ENCODE measurements at regions not wholly inside any gene's neighbourhood (a gene's known extent, or its start where the extent isn't known, plus 50 kb on each side); places are given as distances from the start of the nearest gene placed in this dataset.

DNA sequence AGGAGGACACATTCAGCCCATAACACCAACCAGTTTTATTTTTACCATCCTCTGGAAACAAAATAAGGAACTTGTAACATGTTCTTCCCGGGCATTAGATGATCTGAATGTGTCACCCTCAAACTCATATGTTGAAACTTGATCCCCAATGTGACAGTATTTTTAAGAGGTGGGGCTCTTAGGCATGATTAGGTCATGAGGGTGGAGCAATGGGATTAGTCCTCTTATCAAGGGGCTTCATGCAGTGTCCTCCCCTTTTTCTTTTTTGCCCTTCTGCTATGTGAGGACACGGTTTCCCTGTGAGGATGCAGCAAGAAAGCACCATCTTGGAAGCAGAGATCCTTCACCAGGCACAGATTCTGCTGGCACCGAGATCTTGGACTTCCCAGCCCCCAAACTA lies 401.5 kb upstream of the TRIB2 start:
- Histone ChIP-seq H3K4me1 (replicated peaks in 1 of 2) (peaks cover 0 to 21% of the 10 kb centered on the region in 2 donors), H3K4me3 (no peak overlapping the region), H3K27ac (no peak overlapping the region), H3K36me3 (replicated peaks in 1 of 2) (no peaks in the 10 kb centered on the region), H3K27me3 (no peaks in the 10 kb centered on the region), H3K9me3 (replicated peaks in 1 of 3) (no peaks in the 10 kb centered on the region)
- intact Hi-C loops (cut with DNase I): no loop called here
- no peak for TF ChIP-seq POLR2A (IDR thresholded peaks at IDR 0.05)
- TF ChIP-seq, protein P1, sequence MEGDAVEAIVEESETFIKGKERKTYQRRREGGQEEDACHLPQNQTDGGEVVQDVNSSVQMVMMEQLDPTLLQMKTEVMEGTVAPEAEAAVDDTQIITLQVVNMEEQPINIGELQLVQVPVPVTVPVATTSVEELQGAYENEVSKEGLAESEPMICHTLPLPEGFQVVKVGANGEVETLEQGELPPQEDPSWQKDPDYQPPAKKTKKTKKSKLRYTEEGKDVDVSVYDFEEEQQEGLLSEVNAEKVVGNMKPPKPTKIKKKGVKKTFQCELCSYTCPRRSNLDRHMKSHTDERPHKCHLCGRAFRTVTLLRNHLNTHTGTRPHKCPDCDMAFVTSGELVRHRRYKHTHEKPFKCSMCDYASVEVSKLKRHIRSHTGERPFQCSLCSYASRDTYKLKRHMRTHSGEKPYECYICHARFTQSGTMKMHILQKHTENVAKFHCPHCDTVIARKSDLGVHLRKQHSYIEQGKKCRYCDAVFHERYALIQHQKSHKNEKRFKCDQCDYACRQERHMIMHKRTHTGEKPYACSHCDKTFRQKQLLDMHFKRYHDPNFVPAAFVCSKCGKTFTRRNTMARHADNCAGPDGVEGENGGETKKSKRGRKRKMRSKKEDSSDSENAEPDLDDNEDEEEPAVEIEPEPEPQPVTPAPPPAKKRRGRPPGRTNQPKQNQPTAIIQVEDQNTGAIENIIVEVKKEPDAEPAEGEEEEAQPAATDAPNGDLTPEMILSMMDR (IDR thresholded peaks at IDR 0.05): no peak
- DNase-seq: no peak
- 86 to 95% (median 89%) methylated on average over 3 of the region's 3 CpGs for WGBS, 4 donors

DNA sequence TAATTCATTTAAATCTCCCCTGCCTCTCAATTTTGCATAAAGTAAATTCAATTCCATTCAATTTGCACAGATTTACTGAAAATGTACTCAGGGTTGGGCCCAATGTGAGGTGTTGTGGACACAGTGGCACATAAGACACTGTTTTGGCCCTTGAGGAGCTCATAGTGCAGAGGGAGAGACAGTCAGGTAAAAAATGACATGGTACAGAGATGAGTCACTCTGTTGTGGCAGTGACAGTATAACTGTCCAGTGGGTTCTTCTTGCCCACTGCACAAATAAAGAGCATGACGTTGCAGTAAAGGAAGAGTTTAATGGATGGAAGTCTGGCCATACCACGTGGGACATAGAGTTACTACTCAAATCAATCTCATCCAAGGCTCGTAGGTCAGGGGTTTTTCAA lies 400.3 kb upstream of the TRIB2 start:
- Histone ChIP-seq H3K36me3 (replicated peaks in 1 of 2) (no peaks in the 10 kb centered on the region), H3K4me3 (no peak overlapping the region), H3K9me3 (replicated peaks in 1 of 3) (no peaks in the 10 kb centered on the region), H3K27ac (no peak overlapping the region), H3K27me3 (no peaks in the 10 kb centered on the region), H3K4me1 (replicated peaks in 1 of 2) (peaks cover 0 to 31% of the 10 kb centered on the region in 2 donors)
- no peak for DNase-seq
- 90 to 94% (median 92%) methylated on average over 3 of the region's 3 CpGs for WGBS, 4 donors
- TF ChIP-seq POLR2A (IDR thresholded peaks at IDR 0.05): no peak
- TF ChIP-seq, protein P1 (IDR thresholded peaks at IDR 0.05): no peak
- intact Hi-C loops (cut with DNase I): no loop called here

DNA sequence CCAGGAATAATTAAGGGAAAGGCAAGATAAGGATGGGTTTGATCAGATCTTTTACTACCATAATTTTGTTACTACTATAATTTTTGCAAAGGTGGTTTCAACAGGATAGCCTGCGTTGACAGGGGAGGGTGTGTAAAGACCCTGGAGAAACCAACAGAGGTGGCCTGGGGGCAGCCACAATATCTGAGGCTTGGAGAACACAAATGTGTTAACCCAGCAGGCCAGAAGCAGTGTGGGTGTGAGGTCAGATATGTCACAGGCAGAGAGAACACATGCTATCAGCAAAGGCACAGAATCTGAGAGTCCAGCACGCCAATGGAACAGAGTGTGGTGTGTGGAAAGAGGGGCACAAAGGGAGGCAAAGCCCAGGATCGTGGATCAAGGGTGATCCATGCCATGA lies 399.4 kb upstream of the TRIB2 start:
- Histone ChIP-seq H3K4me1 (replicated peaks in 1 of 2) (peaks cover 0 to 32% of the 10 kb centered on the region in 2 donors), H3K36me3 (replicated peaks in 1 of 2) (no peaks in the 10 kb centered on the region), H3K4me3 (no peak overlapping the region), H3K9me3 (replicated peaks in 1 of 3) (no peaks in the 10 kb centered on the region), H3K27me3 (no peaks in the 10 kb centered on the region), H3K27ac (peak overlapping the region; percentile 37 to 97 (median 83))
- no peak for DNase-seq
- TF ChIP-seq, protein P1 (IDR thresholded peaks at IDR 0.05): no peak
- no peak for TF ChIP-seq POLR2A (IDR thresholded peaks at IDR 0.05)
- intact Hi-C loops (cut with DNase I): no loop called here
- WGBS, 4 donors: 58 to 65% (median 63%) methylated on average over 3 of the region's 3 CpGs

DNA sequence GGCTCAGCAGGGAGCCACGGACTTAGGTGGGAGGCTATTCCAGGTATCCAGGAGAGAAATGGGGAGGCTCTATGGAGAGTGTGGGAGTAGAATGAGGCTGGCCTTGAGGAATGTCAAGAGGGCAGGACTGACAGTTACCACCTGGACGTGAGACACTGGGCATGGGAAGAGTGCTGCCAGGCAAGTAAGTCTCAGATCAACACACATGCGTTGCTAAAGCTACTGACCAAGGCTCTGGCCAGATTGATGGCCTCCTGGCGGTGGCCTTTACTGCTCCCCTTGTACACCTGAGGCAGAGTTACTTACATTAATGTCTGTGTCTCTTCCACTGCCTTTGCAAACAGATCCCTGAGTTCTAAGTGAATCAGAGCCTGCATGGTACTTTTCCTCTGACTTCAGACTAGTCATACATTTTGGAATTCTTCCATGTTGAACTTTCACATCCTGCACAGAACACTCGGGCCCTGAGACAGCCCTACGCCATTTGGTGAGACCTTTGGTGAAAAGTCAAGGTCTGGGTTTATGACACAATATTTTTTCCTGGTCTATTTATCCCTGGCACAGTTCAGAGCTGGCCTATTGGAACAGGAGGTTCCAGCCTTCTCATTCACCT lies 398.8 kb upstream of the TRIB2 start:
- DNase-seq: peak; percentile 51 to 85 (median 81)
- TF ChIP-seq POLR2A (IDR thresholded peaks at IDR 0.05): peak in 1 of 2 donors; percentile 33
- TF ChIP-seq, protein P1 (IDR thresholded peaks at IDR 0.05): peak in 1 of 6 experiments; percentile 5
- H3K4me3 ChIP-seq: no peak overlapping the region
- intact Hi-C loops (cut with DNase I): no loop called here
- no peaks in the 10 kb centered on the region for H3K27me3 ChIP-seq
- H3K36me3 ChIP-seq (replicated peaks in 1 of 2): no peaks in the 10 kb centered on the region
- peak overlapping the region; percentile 47 to 97 (median 83) for H3K27ac ChIP-seq
- no peaks in the 10 kb centered on the region for H3K9me3 ChIP-seq (replicated peaks in 1 of 3)
- H3K4me1 ChIP-seq (replicated peaks in 1 of 2): peaks cover 0 to 32% of the 10 kb centered on the region in 2 donors
- WGBS, 4 donors: 51 to 64% (median 57%) methylated on average over 6 of the region's 6 CpGs
